Liver (tissue), 8 donors: ENCODE measurements at regions not wholly inside any gene's neighbourhood (a gene's known extent, or its start where the extent isn't known, plus 50 kb on each side); places are given as distances from the start of the nearest gene placed in this dataset.

Source experiments
- DNase-seq: peaks from one replicate; pipeline ENCODE4 v3.0.0-alpha.2; 2017; ENCODE audit warnings: low spot score
- H3K27ac ChIP-seq, 2 donors: one replicate each; pipeline ENCODE4 v1.7.0; 2013; ENCODE audit warnings: inconsistent platforms in 2 of 2, low read length in 2 of 2, control low read depth in 1 of 2, low read depth in 1 of 2, mild to moderate bottlenecking in 1 of 2
- H3K27me3 ChIP-seq, 4 donors: one replicate each; pipeline versions ENCODE4 v1.6.1 to v1.7.0; 2013; ENCODE audit warnings: low read length in 3 of 4, inconsistent platforms in 1 of 4, mild to moderate bottlenecking in 1 of 4, moderate library complexity in 1 of 4; ENCODE audit not compliant: control insufficient read depth in 4 of 4, insufficient read depth in 4 of 4
- H3K36me3 ChIP-seq, 4 donors: one replicate each; pipeline versions ENCODE4 v1.6.1 to v1.7.0; 2013; ENCODE audit warnings: low read length in 3 of 4, mild to moderate bottlenecking in 3 of 4, low read depth in 1 of 4, moderate library complexity in 1 of 4; ENCODE audit not compliant: control insufficient read depth in 4 of 4, insufficient read depth in 3 of 4
- H3K4me1 ChIP-seq, 4 donors: one replicate each; pipeline versions ENCODE4 v1.6.1 to v1.7.0; 2013; ENCODE audit warnings: low read length in 3 of 4, mild to moderate bottlenecking in 3 of 4, moderate library complexity in 1 of 4; ENCODE audit not compliant: control insufficient read depth in 4 of 4, insufficient read depth in 4 of 4
- H3K4me3 ChIP-seq, 3 donors: one replicate each; pipeline versions ENCODE4 v1.6.1 to v1.7.0; 2013; ENCODE audit warnings: low read length in 3 of 3, control low read depth in 1 of 3, low read depth in 1 of 3, mild to moderate bottlenecking in 1 of 3
- H3K9ac ChIP-seq, 2 donors: one replicate each; pipeline ENCODE4 v1.7.0; 2013; ENCODE audit warnings: low read length in 2 of 2, mild to moderate bottlenecking in 2 of 2, moderate library complexity in 2 of 2, control low read depth in 1 of 2, low read depth in 1 of 2
- H3K9me3 ChIP-seq, 4 donors: one replicate each; pipeline versions ENCODE4 v1.6.1 to v1.7.0; 2013; ENCODE audit warnings: low read length in 3 of 4; ENCODE audit not compliant: control insufficient read depth in 4 of 4
- ATF3 ChIP-seq: IDR thresholded peaks from 2 replicates; pipeline ENCODE4 v1.6.1; 2016; ENCODE audit warnings: antibody characterized with exemption
- CTCF ChIP-seq: fragments of 150-350 bp; IDR thresholded peaks from 2 replicates; pipeline ENCODE4 v1.5.1; 2017; ENCODE audit warnings: improper control_type of control experiment, low read depth, low read length; ENCODE audit not compliant: missing input control
- EGR1 ChIP-seq, 2 donors: IDR thresholded peaks; 2 replicates each; pipeline ENCODE4 v1.6.1; 2016 to 2018; ENCODE audit warnings: antibody characterized with exemption in 2 of 2, low read depth in 2 of 2
- FOXA1 ChIP-seq: IDR thresholded peaks from 2 replicates; pipeline ENCODE4 v1.6.1; 2016; ENCODE audit warnings: antibody characterized with exemption
- FOXA2 ChIP-seq: IDR thresholded peaks from 2 replicates; pipeline ENCODE4 v1.6.1; 2016; ENCODE audit warnings: antibody characterized with exemption
- GABPA ChIP-seq, 2 donors: IDR thresholded peaks in 1 of 2; conservative IDR thresholded peaks in 1 of 2; 2 replicates each; pipeline ENCODE4 v1.6.1; 2016; ENCODE audit warnings: antibody characterized with exemption in 2 of 2, mild to moderate bottlenecking in 1 of 2, moderate library complexity in 1 of 2
- HNF4A ChIP-seq, 2 donors: conservative IDR thresholded peaks; 2 replicates each; pipeline ENCODE4 v1.6.1; 2016; ENCODE audit warnings: antibody characterized with exemption in 2 of 2, mild to moderate bottlenecking in 2 of 2
- HNF4G ChIP-seq: IDR thresholded peaks from 2 replicates; pipeline ENCODE4 v1.6.1; 2016; ENCODE audit warnings: antibody characterized with exemption
- JUND ChIP-seq, 2 donors: IDR thresholded peaks; 2 replicates each; pipeline ENCODE4 v1.6.1; 2016; ENCODE audit warnings: antibody characterized with exemption in 2 of 2
- MAX ChIP-seq: IDR thresholded peaks from 2 replicates; pipeline ENCODE4 v1.6.1; 2016; ENCODE audit warnings: antibody characterized with exemption
- NR2F2 ChIP-seq: IDR thresholded peaks from 2 replicates; pipeline ENCODE4 v1.6.1; 2016; ENCODE audit warnings: antibody characterized with exemption
- RAD21 ChIP-seq, 2 donors: IDR thresholded peaks; 2 replicates each; pipeline ENCODE4 v1.6.1; 2016; ENCODE audit warnings: antibody characterized with exemption in 2 of 2, mild to moderate bottlenecking in 2 of 2
- REST ChIP-seq: IDR thresholded peaks from 2 replicates; pipeline ENCODE4 v1.6.1; 2016; ENCODE audit warnings: antibody characterized with exemption, mild to moderate bottlenecking
- RXRA ChIP-seq, 2 donors: IDR thresholded peaks; 2 replicates each; pipeline ENCODE4 v1.6.1; 2017 to 2018; ENCODE audit warnings: antibody characterized with exemption in 2 of 2, mild to moderate bottlenecking in 1 of 2
- SP1 ChIP-seq: IDR thresholded peaks from 2 replicates; pipeline ENCODE4 v1.6.1; 2018; ENCODE audit warnings: antibody characterized with exemption, mild to moderate bottlenecking
- TAF1 ChIP-seq: conservative IDR thresholded peaks from 2 replicates; pipeline ENCODE4 v1.6.1; 2016; ENCODE audit warnings: antibody characterized with exemption, mild to moderate bottlenecking
- YY1 ChIP-seq: IDR thresholded peaks from 2 replicates; pipeline ENCODE4 v1.6.1; 2016; ENCODE audit warnings: antibody characterized with exemption, mild to moderate bottlenecking
- ZBTB33 ChIP-seq: IDR thresholded peaks from 2 replicates; pipeline ENCODE4 v1.6.1; 2016; ENCODE audit warnings: antibody characterized with exemption
- WGBS: extraction: QIAGEN DNeasy Blood & Tissue Kit; methylation state at CpG from one replicate; pipeline ENCODE4 v1.1.7; 2013; 5-methylcytosine and 5-hydroxymethylcytosine counted together
- donor health status: healthy.
- donor health status: healthy.
- donor health status: healthy.
- donor health status: healthy.
- donor health status: healthy.

- 97% methylated on average over 2 of the region's 2 CpGs for WGBS
- no peaks in the 10 kb centered on the region for H3K4me1 ChIP-seq
- H3K4me3 ChIP-seq = no peak overlapping the region
Observed at GRCh38 chr18:45151645-45152044, 463.6 kb upstream of the SLC14A2 start.

More at GRCh38 chr18:45151645-45152044, 463.6 kb upstream of the SLC14A2 start:
- no peaks in the 10 kb centered on the region for H3K36me3 ChIP-seq
- H3K27me3 ChIP-seq = no peaks in the 10 kb centered on the region
- H3K27ac ChIP-seq = no peak overlapping the region
- no peak for DNase-seq
- TF ChIP-seq REST = no peak
- no peak for TF ChIP-seq YY1
- TF ChIP-seq RAD21 (IDR thresholded peaks at IDR 0.05) = no peak
- no peak for TF ChIP-seq HNF4A (conservative IDR thresholded peaks at IDR 0.05)
- no peak for TF ChIP-seq ZBTB33
- no peak for TF ChIP-seq MAX
- TF ChIP-seq JUND (IDR thresholded peaks at IDR 0.05) = no peak
- TF ChIP-seq RXRA (IDR thresholded peaks at IDR 0.05) = no peak
- TF ChIP-seq EGR1 (IDR thresholded peaks at IDR 0.05; ENCODE audit: low read depth in 2 of 2) = no peak
- no peak for TF ChIP-seq ATF3
- no peak for TF ChIP-seq FOXA1
- TF ChIP-seq GABPA (IDR thresholded peaks at IDR 0.05 in 1 of 2, conservative IDR thresholded peaks at IDR 0.05 in 1 of 2) = no peak
- no peak for TF ChIP-seq FOXA2
- no peak for TF ChIP-seq NR2F2
- TF ChIP-seq SP1 = no peak
- TF ChIP-seq TAF1 = no peak
- no peak for TF ChIP-seq CTCF
- TF ChIP-seq HNF4G = no peak
- no peaks in the 10 kb centered on the region for H3K9me3 ChIP-seq
- H3K9ac ChIP-seq = no peak overlapping the region
